Ammon's horn (tissue), 1 donor: ENCODE measurements at regions not wholly inside any gene's neighbourhood (a gene's known extent, or its start where the extent isn't known, plus 50 kb on each side); places are given as distances from the start of the nearest gene placed in this dataset.

ENCODE experiments used
- DNase-seq: peaks from one replicate; pipeline ENCODE4 v3.0.0-alpha.2; 2016; ENCODE audit warnings: low spot score

- no peak for DNase-seq
These were observed 286.2 kb upstream of the POU3F1 start for GRCh38 chr1:38332649-38333310.

- no peak for DNase-seq
These were observed 285.1 kb upstream of the POU3F1 start for GRCh38 chr1:38331496-38332210.

GRCh38 chr1:38330799-38331198 is 284.2 kb upstream of the POU3F1 start:
- no peak for DNase-seq

GRCh38 chr1:38329644-38330043 is 283.1 kb upstream of the POU3F1 start:
- DNase-seq, result no peak

GRCh38 chr1:38328278-38329035 is 281.9 kb upstream of the POU3F1 start:
- DNase-seq, result peak; percentile 71

- DNase-seq, result no peak
These were observed 281.0 kb upstream of the POU3F1 start for GRCh38 chr1:38327559-38327973.

- no peak for DNase-seq
These were observed 280.3 kb upstream of the POU3F1 start for GRCh38 chr1:38326856-38327255.

GRCh38 chr1:38326135-38326534 is 279.5 kb upstream of the POU3F1 start:
- DNase-seq, result no peak

GRCh38 chr1:38312753-38313152 is 266.2 kb upstream of the POU3F1 start:
- DNase-seq, result no peak

GRCh38 chr1:38310079-38310478 is 263.5 kb upstream of the POU3F1 start:
- DNase-seq, result no peak

- DNase-seq, result no peak
These were observed 262.2 kb upstream of the POU3F1 start for GRCh38 chr1:38308780-38309179.

GRCh38 chr1:38305666-38306065 is 259.1 kb upstream of the POU3F1 start:
- no peak for DNase-seq

GRCh38 chr1:38303843-38304242 is 257.2 kb upstream of the POU3F1 start:
- DNase-seq, result no peak

- no peak for DNase-seq
These were observed 254.4 kb upstream of the POU3F1 start for GRCh38 chr1:38301040-38301439.

GRCh38 chr1:38300616-38301015 is 254.0 kb upstream of the POU3F1 start:
- no peak for DNase-seq

- DNase-seq, result no peak
These were observed 251.2 kb upstream of the POU3F1 start for GRCh38 chr1:38297842-38298241.

- DNase-seq, result no peak
These were observed 250.7 kb upstream of the POU3F1 start for GRCh38 chr1:38297246-38297645.

GRCh38 chr1:38296047-38296446 is 249.5 kb upstream of the POU3F1 start:
- DNase-seq, result no peak

GRCh38 chr1:38293567-38293966 is 247.0 kb upstream of the POU3F1 start:
- DNase-seq, result no peak

- DNase-seq, result no peak
These were observed 246.4 kb upstream of the POU3F1 start for GRCh38 chr1:38292969-38293368.

GRCh38 chr1:38291906-38292521 is 245.4 kb upstream of the POU3F1 start:
- no peak for DNase-seq

GRCh38 chr1:38291336-38291735 is 244.7 kb upstream of the POU3F1 start:
- DNase-seq, result no peak

- DNase-seq, result no peak
These were observed 242.4 kb upstream of the POU3F1 start for GRCh38 chr1:38289034-38289433.
